ENCODE measurements at regions not wholly inside any gene's neighbourhood (a gene's known extent, or its start where the extent isn't known, plus 50 kb on each side); places are given as distances from the start of the nearest gene placed in this dataset.

GRCh38 chr10:130489891-130490290 is 353.7 kb downstream of the GLRX3 start:
- TF ChIP-seq CTCF (IDR thresholded peaks at IDR 0.05) (no peak), POLR2A (IDR thresholded peaks at IDR 0.05) (no peak)
